ENCODE measurements at regions not wholly inside any gene's neighbourhood (a gene's known extent, or its start where the extent isn't known, plus 50 kb on each side); places are given as distances from the start of the nearest gene placed in this dataset.

DNA sequence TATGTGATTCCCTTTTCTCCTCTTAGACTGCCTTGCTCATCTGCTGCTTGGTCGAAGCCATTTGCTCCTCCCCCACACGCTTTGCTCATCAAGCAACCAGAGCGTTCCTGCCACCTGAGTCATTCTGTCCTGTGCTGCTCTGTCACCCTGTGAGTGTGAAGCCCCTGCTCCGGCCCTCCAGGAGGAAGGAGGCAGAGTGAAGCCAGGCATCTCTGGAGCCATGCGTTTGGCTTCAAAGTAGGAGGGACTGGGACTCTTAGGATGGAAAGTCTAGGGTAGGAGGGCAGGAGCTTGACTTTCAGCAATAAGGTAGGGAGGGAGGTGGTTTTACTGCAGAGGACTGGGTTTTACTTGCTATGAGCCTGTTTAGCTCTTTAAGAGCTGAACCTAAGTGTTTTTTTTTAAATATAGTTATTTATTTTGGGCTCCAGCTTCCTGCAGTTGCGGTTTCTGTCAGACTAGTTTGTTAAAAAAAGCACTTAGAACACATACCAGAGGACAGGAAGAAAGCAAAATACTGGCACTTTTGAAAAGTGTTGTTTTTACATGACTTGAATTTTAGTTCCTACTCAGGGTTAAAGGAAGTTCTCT is 63.6 kb downstream of the SPINK2 start:
- DNase-seq (ENCODE audit: low read depth in 2 of 2): peak; percentile 53 to 69

- DNase-seq (ENCODE audit: low read depth in 2 of 2): peak in 1 of 2 donors; percentile 9
Measured at GRCh38 chr4:56757261-56757746, 64.2 kb downstream of the SPINK2 start.

GRCh38 chr4:56755901-56756300 is 65.6 kb downstream of the SPINK2 start:
- no peak for DNase-seq (ENCODE audit: low read depth in 2 of 2)

- DNase-seq (ENCODE audit: low read depth in 2 of 2): no peak
Measured at GRCh38 chr4:56752985-56753384, 68.5 kb downstream of the SPINK2 start.

DNA sequence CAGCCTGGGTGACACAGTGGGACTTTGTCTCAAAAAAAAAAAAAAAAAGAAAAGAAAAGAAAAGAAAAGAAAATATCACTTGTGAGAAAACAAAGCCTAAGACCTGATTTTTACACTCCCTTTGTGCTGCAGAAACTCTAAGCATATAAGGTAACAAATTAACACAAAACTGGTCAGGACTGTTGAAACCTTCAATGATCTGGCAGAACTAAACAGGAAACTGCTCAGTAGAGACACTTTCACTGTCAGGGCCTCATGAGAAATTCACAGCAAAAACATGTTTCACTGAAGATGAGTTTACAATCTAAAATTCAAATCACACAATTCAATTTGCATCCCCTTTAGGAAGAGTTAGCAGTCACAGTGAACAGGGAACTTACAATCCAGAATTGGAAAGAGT is 69.1 kb upstream of the HOPX start:
- no peak for DNase-seq (ENCODE audit: low read depth in 2 of 2)

DNA sequence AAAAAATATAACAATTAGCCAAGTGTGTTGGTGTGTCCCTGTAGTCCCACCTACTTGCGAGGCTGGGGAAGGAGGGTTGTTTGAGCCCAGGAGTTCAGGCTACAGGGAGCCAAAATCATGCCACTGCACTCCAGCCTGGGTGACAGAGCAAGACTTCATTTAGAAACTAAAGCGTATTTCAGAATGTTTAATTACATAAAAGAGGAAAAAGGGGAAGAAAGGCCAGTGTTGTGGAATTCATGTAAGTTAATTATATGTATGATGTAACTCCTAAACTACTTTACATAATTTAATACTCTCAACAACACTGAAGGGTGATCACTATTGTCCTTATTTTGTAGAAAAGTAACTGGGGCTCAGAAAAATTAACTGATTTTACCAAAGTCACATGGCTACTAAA is 67.2 kb upstream of the HOPX start:
- no peak for DNase-seq (ENCODE audit: low read depth in 2 of 2)

- DNase-seq (ENCODE audit: low read depth in 2 of 2): no peak
Measured at GRCh38 chr4:56746639-56747038, 65.5 kb upstream of the HOPX start.

- DNase-seq (ENCODE audit: low read depth in 2 of 2): no peak
Measured at GRCh38 chr4:56745042-56745441, 63.9 kb upstream of the HOPX start.

DNA sequence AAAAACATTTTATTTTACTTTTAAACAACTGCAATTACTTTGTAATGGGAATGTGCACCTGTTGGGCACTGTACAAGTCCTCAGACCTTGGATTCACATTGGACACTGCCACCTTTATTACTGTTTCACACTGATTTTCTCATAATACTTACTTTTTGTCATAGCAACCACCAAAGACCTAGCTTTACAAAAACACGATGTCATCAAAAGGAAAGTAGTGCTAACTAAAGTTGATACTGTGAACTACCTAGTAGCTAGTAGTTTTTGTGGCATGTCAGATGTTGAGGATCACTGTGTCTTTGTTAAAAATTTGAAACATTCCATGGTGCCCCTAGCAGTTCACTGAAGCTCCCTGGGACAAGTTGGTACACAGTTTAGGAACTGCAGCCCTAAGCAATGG is 62.9 kb upstream of the HOPX start:
- no peak for DNase-seq (ENCODE audit: low read depth in 2 of 2)

DNA sequence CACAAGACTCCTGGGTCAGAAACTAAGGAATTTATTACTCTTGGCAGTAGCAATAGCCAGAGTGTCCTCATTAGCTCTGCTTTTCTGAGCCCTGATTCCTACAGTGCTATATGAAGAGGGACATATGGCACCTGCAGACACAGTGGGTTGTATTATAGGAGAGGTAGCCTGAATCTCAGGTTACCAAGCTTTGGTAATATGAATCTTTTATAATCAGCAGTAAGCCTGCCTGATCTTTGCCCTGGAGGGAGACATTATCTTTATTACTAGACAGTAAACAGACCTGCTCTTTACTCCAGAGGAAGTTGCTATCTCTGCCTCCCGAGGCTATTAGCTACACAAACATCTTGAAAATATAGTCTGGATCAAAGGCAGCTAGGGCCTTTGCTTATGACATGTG is 62.5 kb upstream of the HOPX start:
- DNase-seq (ENCODE audit: low read depth in 2 of 2): no peak

GRCh38 chr4:56742080-56742871 is 61.2 kb upstream of the HOPX start:
- DNase-seq (ENCODE audit: low read depth in 2 of 2): no peak

GRCh38 chr4:56741595-56741994 is 60.5 kb upstream of the HOPX start:
- no peak for DNase-seq (ENCODE audit: low read depth in 2 of 2)

GRCh38 chr4:56739066-56739777 is 58.1 kb upstream of the HOPX start:
- no peak for DNase-seq (ENCODE audit: low read depth in 2 of 2)

DNA sequence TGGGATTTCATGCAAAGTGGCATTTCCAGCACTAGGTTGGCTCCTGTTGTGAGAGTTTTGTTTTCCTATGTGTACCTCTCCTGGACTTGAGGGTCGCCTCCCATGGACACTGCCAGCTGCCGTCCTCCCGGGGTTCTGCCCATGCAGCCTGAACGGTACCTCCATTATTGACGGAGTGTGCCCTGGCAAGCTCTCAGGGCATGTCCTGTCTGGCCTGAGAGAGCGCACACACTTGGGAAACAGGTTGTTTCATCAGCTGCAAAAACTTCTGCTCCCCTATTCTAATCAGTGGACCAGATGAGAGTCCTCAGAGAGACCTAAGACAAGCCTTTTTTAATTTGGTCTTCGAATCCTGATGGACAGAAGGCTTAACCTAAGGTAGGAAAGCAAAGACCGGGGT is 56.6 kb upstream of the HOPX start:
- DNase-seq (ENCODE audit: low read depth in 2 of 2): no peak

DNA sequence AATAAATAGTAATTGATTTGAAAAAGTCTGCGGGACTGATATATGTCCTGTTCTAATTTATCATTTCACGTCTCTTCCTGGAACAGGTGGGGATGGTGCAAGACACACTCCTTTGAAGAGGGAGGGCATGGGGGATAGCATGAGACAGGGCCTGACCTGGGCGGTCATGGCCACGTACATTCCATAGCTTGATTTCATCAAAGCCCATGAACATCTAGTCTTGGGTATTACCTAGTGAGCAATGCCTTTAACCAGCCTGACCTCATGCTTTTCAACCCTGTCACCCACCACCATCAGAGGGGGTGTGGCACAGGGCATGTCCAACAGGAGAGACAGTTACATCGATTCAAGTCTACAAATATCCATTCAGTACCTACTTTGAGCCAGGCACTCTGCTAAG is 52.3 kb upstream of the HOPX start:
- DNase-seq (ENCODE audit: low read depth in 2 of 2): no peak

DNA sequence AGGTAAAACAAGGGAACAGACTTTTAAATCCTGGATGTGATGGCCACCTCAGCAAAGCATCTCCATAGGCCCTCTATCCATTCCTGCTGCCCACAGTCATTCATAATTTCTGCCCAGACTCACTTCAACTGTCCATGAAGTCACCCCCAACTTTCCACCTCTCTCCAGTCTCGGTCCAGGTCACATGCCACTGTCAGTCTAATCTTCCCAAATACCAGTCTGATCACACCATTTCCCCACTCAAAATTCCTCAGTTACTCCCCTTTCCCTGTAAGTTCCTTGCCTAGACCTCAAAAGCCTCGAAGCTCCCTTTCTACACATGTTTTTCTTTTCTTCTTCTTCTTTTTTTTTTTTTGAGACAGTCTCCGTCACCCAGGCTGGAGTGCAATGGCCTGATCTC is 51.2 kb upstream of the HOPX start:
- no peak for DNase-seq (ENCODE audit: low read depth in 2 of 2)

- DNase-seq (ENCODE audit: low read depth in 2 of 2): no peak
Measured at GRCh38 chr4:56731857-56732256, 50.8 kb upstream of the HOPX start.

All from stimulated activated CD4-positive, alpha-beta T cell treated with anti-CD3 and anti-CD28 coated beads, Interleukin-1b, Interleukin-23, amount 100 ng/mL, for 4 hours (primary cell).